ENCODE measurements at regions not wholly inside any gene's neighbourhood (a gene's known extent, or its start where the extent isn't known, plus 50 kb on each side); places are given as distances from the start of the nearest gene placed in this dataset.
A peak's percentile ranks its signal among the peaks of the same experiment; 100 is the strongest.

GRCh38 chr4:67104145-67104544, 441.2 kb downstream of the CENPC start:
- peak in 1 of 2 donors; percentile 15 for DNase-seq (ENCODE audit: low read depth in 1 of 2, low spot score in 1 of 2)
- no peak overlapping the region for H3K27ac ChIP-seq
- TF ChIP-seq CTCF (IDR thresholded peaks at IDR 0.05; ENCODE audit: low read depth, low read length), result no peak

GRCh38 chr4:67103001-67103747, 442.1 kb downstream of the CENPC start:
- Histone ChIP-seq H3K9me3 (ENCODE audit: low read depth) (no peaks in the 10 kb centered on the region), H3K4me1 (ENCODE audit: low read depth) (no peaks in the 10 kb centered on the region), H3K27ac (no peak overlapping the region), H3K27me3 (no peaks in the 10 kb centered on the region), H3K4me3 (no peak overlapping the region), H3K36me3 (no peaks in the 10 kb centered on the region)
- DNase-seq (ENCODE audit: low read depth in 1 of 2, low spot score in 1 of 2), result no peak
- no peak for TF ChIP-seq CTCF (IDR thresholded peaks at IDR 0.05; ENCODE audit: low read depth, low read length)

More at GRCh38 chr4:67104145-67104544, 441.2 kb downstream of the CENPC start:
- Histone ChIP-seq H3K4me1 (ENCODE audit: low read depth) (no peaks in the 10 kb centered on the region), H3K4me3 (no peak overlapping the region), H3K9me3 (ENCODE audit: low read depth) (no peaks in the 10 kb centered on the region), H3K36me3 (no peaks in the 10 kb centered on the region), H3K27me3 (no peaks in the 10 kb centered on the region)

GRCh38 chr4:67101612-67102011, 443.7 kb downstream of the CENPC start:
- no peaks in the 10 kb centered on the region for H3K27me3 ChIP-seq
- no peaks in the 10 kb centered on the region for H3K4me1 ChIP-seq (ENCODE audit: low read depth)
- H3K36me3 ChIP-seq, result no peaks in the 10 kb centered on the region
- H3K9me3 ChIP-seq (ENCODE audit: low read depth), result no peaks in the 10 kb centered on the region
- no peak overlapping the region for H3K27ac ChIP-seq
- TF ChIP-seq CTCF (IDR thresholded peaks at IDR 0.05; ENCODE audit: low read depth, low read length), result no peak
- H3K4me3 ChIP-seq, result no peak overlapping the region
- no peak for DNase-seq (ENCODE audit: low read depth in 1 of 2, low spot score in 1 of 2)

- Histone ChIP-seq H3K4me3 (no peak overlapping the region), H3K27ac (no peak overlapping the region), H3K9me3 (ENCODE audit: low read depth) (no peaks in the 10 kb centered on the region), H3K36me3 (no peaks in the 10 kb centered on the region), H3K4me1 (ENCODE audit: low read depth) (no peaks in the 10 kb centered on the region), H3K27me3 (no peaks in the 10 kb centered on the region)
- no peak for TF ChIP-seq CTCF (IDR thresholded peaks at IDR 0.05; ENCODE audit: low read depth, low read length)
- DNase-seq (ENCODE audit: low read depth in 1 of 2, low spot score in 1 of 2), result no peak
Observed at GRCh38 chr4:67092351-67092750, 453.0 kb downstream of the CENPC start.

GRCh38 chr4:67091673-67092072, 453.6 kb downstream of the CENPC start:
- DNase-seq (ENCODE audit: low read depth in 1 of 2, low spot score in 1 of 2), result no peak
- H3K4me3 ChIP-seq, result no peak overlapping the region
- no peak for TF ChIP-seq CTCF (IDR thresholded peaks at IDR 0.05; ENCODE audit: low read depth, low read length)
- no peaks in the 10 kb centered on the region for H3K9me3 ChIP-seq (ENCODE audit: low read depth)
- H3K36me3 ChIP-seq, result no peaks in the 10 kb centered on the region
- H3K4me1 ChIP-seq (ENCODE audit: low read depth), result no peaks in the 10 kb centered on the region
- no peaks in the 10 kb centered on the region for H3K27me3 ChIP-seq
- H3K27ac ChIP-seq, result no peak overlapping the region
